SK-N-SH treated with all-trans-retinoic acid at 6 μM for 48 hours (cell line): ENCODE measurements at regions not wholly inside any gene's neighbourhood (a gene's known extent, or its start where the extent isn't known, plus 50 kb on each side); places are given as distances from the start of the nearest gene placed in this dataset.

Source experiments
- ATAC-seq: fragments of 200-7000 bp; cut with Tn5 transposase; 3 replicates; pipeline ENCODE4 v1.9.1; 2020; ENCODE audit warnings: mild to moderate bottlenecking, moderate library complexity
- ARNTL ChIP-seq: fragments of 450-650 bp; formaldehyde crosslinking; IDR thresholded peaks from 2 replicates; pipeline ENCODE4 v1.5.0; 2020; ENCODE audit warnings: low read depth, mild to moderate bottlenecking, moderate library complexity, borderline replicate concordance
- BACH2 ChIP-seq: fragments of 250-450 bp; sonication (Bioruptor Pico); IDR thresholded peaks from 2 replicates; pipeline ENCODE4 v1.9.0; 2021; ENCODE audit warnings: mild to moderate bottlenecking, borderline replicate concordance
- CSDC2 ChIP-seq: fragments of 250-450 bp; sonication (Bioruptor Pico); IDR thresholded peaks from 2 replicates; pipeline ENCODE4 v1.5.0; 2020; ENCODE audit warnings: mild to moderate bottlenecking, moderate library complexity
- ESRRG ChIP-seq: fragments of 250-450 bp; sonication (Bioruptor Pico); IDR thresholded peaks from 2 replicates; pipeline ENCODE4 v1.6.1; 2021; ENCODE audit warnings: mild to moderate bottlenecking
- ISL1 ChIP-seq: fragments of 250-450 bp; sonication (Bioruptor Pico); IDR thresholded peaks from 2 replicates; pipeline ENCODE4 v2.1.2; 2022; ENCODE audit warnings: mild to moderate bottlenecking, moderate library complexity
- OSR1 ChIP-seq: fragments of 250-450 bp; sonication (Bioruptor Pico); IDR thresholded peaks from 2 replicates; pipeline ENCODE4 v1.8.0; 2022; ENCODE audit warnings: moderate library complexity, mild to moderate bottlenecking, inconsistent platforms
- PPARA ChIP-seq: fragments of 250-450 bp; sonication (Bioruptor Pico); IDR thresholded peaks from 2 replicates; pipeline ENCODE4 v1.5.0; 2020; ENCODE audit warnings: mild to moderate bottlenecking, borderline replicate concordance
- RARB ChIP-seq: fragments of 250-450 bp; sonication (Bioruptor Pico); IDR thresholded peaks from 2 replicates; pipeline ENCODE4 v1.8.0; 2021; ENCODE audit warnings: mild to moderate bottlenecking, moderate library complexity
- SNAI2 ChIP-seq: fragments of 250-450 bp; sonication (Bioruptor Pico); IDR thresholded peaks from 2 replicates; pipeline ENCODE4 v1.5.0; 2020; ENCODE audit warnings: mild to moderate bottlenecking, moderate library complexity
- TCF4 ChIP-seq: fragments of 250-450 bp; sonication (Bioruptor Pico); IDR thresholded peaks from 2 replicates; pipeline ENCODE4 v1.8.0; 2021; ENCODE audit warnings: mild to moderate bottlenecking, moderate library complexity, borderline replicate concordance
- TOX ChIP-seq: fragments of 250-450 bp; sonication (Bioruptor Pico); IDR thresholded peaks from 2 replicates; pipeline ENCODE4 v1.8.0; 2021; ENCODE audit warnings: mild to moderate bottlenecking, moderate library complexity, borderline replicate concordance
- TSHZ2 ChIP-seq: fragments of 250-450 bp; sonication (Bioruptor Pico); IDR thresholded peaks from 2 replicates; pipeline ENCODE4 v1.5.0; 2020; ENCODE audit warnings: mild to moderate bottlenecking, moderate library complexity
- ZC3H10 ChIP-seq: fragments of 250-450 bp; sonication (Bioruptor Pico); IDR thresholded peaks from 2 replicates; pipeline ENCODE4 v1.5.1; 2021; ENCODE audit warnings: mild to moderate bottlenecking, moderate library complexity
- ZFP3 ChIP-seq: fragments of 250-450 bp; sonication (Bioruptor Pico); IDR thresholded peaks from 2 replicates; pipeline ENCODE4 v1.5.0; 2020; ENCODE audit warnings: mild to moderate bottlenecking, moderate library complexity
- ZFP30 ChIP-seq: fragments of 450-650 bp; formaldehyde crosslinking; IDR thresholded peaks from 2 replicates; pipeline ENCODE4 v1.5.0; 2022; ENCODE audit warnings: mild to moderate bottlenecking, moderate library complexity
- ZNF565 ChIP-seq: fragments of 450-650 bp; formaldehyde crosslinking; conservative IDR thresholded peaks from 2 replicates; pipeline ENCODE4 v1.5.0; 2020; ENCODE audit warnings: low read depth, mild to moderate bottlenecking, moderate library complexity
- ZNF70 ChIP-seq: fragments of 450-650 bp; formaldehyde crosslinking; IDR thresholded peaks from 2 replicates; pipeline ENCODE4 v1.5.0; 2020; ENCODE audit warnings: mild to moderate bottlenecking, moderate library complexity
- ZNF8 ChIP-seq: fragments of 450-650 bp; formaldehyde crosslinking; IDR thresholded peaks from 2 replicates; pipeline ENCODE4 v1.5.0; 2020; ENCODE audit warnings: mild to moderate bottlenecking, moderate library complexity
- TF ChIP-seq, protein P1 (sequence below): fragments of 250-450 bp; sonication (Bioruptor Pico); IDR thresholded peaks from 2 replicates; pipeline ENCODE4 v1.8.0; 2021; ENCODE audit warnings: low read depth, mild to moderate bottlenecking, moderate library complexity, borderline replicate concordance
- TF ChIP-seq, protein P2 (sequence below): fragments of 250-450 bp; sonication (Bioruptor Pico); IDR thresholded peaks from 2 replicates; pipeline ENCODE4 v1.5.1; 2020; ENCODE audit warnings: low read depth, mild to moderate bottlenecking, moderate library complexity
- TF ChIP-seq, protein P3 (sequence below): fragments of 250-450 bp; sonication (Bioruptor Pico); IDR thresholded peaks from 2 replicates; pipeline ENCODE4 v1.5.1; 2021; ENCODE audit warnings: mild to moderate bottlenecking, moderate library complexity
- TF ChIP-seq, protein P4 (sequence below): fragments of 250-450 bp; sonication (Bioruptor Pico); IDR thresholded peaks from 2 replicates; pipeline ENCODE4 v1.8.0; 2020; ENCODE audit warnings: mild to moderate bottlenecking, moderate library complexity, borderline replicate concordance

DNA sequence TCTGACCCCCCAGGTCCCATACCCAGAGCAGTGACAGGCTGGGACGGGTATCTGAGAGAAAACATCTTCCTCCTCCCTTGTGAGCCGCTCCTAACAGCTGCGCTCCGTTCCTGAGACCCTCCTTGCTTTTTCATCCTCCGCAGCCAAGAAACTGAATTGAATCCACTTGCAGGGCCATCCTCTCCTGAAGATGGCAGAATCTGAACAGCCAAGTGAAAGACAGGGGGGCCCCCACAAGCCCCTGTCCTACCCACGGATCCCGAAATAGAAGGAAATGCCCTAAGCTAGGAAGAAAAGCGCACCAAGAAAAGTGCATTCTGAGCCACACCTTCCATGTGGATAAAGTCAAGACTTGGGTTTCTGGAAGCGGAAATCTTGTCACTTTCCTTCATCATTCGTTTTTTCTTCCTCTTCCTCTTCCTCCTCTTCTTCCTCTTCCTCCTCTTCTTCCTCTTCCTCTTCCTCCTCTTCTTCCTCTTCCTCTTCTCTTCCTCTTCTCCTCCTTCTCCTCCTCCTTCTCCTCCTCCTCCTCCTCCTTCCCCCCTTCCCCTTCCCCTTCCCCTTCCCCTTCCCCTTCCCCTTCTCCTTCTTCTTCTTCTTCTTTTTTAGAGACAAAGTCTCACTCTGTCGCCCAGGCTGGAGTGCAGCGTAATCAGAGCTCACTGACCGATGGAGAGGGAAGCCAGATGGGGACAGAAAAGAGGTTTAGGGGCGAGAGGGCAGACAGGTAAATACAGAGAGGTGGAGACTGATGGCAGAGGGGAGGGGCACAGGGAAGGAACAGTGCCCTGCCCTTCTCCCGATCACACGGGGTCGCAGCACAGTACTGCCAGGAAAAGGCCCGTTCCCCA is 86.0 kb upstream of the WWC2 start:
- ATAC-seq, result no peak; the same call in 2 of the 3 replicates
- TF ChIP-seq ZNF8 (CRISPR knock-in tag), result no peak
- no peak for TF ChIP-seq ISL1
- TF ChIP-seq CSDC2, result no peak
- no peak for TF ChIP-seq ZC3H10
- TF ChIP-seq ESRRG, result no peak
- TF ChIP-seq TSHZ2 (CRISPR knock-in tag), result no peak
- TF ChIP-seq, protein P1, sequence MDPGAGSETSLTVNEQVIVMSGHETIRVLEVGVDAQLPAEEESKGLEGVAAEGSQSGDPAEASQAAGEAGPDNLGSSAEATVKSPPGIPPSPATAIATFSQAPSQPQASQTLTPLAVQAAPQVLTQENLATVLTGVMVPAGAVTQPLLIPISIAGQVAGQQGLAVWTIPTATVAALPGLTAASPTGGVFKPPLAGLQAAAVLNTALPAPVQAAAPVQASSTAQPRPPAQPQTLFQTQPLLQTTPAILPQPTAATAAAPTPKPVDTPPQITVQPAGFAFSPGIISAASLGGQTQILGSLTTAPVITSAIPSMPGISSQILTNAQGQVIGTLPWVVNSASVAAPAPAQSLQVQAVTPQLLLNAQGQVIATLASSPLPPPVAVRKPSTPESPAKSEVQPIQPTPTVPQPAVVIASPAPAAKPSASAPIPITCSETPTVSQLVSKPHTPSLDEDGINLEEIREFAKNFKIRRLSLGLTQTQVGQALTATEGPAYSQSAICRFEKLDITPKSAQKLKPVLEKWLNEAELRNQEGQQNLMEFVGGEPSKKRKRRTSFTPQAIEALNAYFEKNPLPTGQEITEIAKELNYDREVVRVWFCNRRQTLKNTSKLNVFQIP (CRISPR knock-in tag), result no peak
- no peak for TF ChIP-seq ZFP3
- TF ChIP-seq, protein P2, sequence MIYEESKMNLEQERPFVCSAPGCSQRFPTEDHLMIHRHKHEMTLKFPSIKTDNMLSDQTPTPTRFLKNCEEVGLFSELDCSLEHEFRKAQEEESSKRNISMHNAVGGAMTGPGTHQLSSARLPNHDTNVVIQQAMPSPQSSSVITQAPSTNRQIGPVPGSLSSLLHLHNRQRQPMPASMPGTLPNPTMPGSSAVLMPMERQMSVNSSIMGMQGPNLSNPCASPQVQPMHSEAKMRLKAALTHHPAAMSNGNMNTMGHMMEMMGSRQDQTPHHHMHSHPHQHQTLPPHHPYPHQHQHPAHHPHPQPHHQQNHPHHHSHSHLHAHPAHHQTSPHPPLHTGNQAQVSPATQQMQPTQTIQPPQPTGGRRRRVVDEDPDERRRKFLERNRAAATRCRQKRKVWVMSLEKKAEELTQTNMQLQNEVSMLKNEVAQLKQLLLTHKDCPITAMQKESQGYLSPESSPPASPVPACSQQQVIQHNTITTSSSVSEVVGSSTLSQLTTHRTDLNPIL (CRISPR knock-in tag), result no peak
- TF ChIP-seq SNAI2 (CRISPR knock-in tag), result no peak
- TF ChIP-seq ZFP30, result no peak
- TF ChIP-seq ZNF565 (CRISPR knock-in tag), result no peak
- TF ChIP-seq, protein P3, sequence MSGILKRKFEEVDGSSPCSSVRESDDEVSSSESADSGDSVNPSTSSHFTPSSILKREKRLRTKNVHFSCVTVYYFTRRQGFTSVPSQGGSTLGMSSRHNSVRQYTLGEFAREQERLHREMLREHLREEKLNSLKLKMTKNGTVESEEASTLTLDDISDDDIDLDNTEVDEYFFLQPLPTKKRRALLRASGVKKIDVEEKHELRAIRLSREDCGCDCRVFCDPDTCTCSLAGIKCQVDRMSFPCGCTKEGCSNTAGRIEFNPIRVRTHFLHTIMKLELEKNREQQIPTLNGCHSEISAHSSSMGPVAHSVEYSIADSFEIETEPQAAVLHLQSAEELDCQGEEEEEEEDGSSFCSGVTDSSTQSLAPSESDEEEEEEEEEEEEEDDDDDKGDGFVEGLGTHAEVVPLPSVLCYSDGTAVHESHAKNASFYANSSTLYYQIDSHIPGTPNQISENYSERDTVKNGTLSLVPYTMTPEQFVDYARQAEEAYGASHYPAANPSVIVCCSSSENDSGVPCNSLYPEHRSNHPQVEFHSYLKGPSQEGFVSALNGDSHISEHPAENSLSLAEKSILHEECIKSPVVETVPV (CRISPR knock-in tag), result no peak
- no peak for TF ChIP-seq ARNTL
- TF ChIP-seq, protein P4, sequence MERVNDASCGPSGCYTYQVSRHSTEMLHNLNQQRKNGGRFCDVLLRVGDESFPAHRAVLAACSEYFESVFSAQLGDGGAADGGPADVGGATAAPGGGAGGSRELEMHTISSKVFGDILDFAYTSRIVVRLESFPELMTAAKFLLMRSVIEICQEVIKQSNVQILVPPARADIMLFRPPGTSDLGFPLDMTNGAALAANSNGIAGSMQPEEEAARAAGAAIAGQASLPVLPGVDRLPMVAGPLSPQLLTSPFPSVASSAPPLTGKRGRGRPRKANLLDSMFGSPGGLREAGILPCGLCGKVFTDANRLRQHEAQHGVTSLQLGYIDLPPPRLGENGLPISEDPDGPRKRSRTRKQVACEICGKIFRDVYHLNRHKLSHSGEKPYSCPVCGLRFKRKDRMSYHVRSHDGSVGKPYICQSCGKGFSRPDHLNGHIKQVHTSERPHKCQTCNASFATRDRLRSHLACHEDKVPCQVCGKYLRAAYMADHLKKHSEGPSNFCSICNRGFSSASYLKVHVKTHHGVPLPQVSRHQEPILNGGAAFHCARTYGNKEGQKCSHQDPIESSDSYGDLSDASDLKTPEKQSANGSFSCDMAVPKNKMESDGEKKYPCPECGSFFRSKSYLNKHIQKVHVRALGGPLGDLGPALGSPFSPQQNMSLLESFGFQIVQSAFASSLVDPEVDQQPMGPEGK (CRISPR knock-in tag), result no peak
- no peak for TF ChIP-seq BACH2 (CRISPR knock-in tag)
- no peak for TF ChIP-seq TCF4
- TF ChIP-seq RARB (CRISPR knock-in tag), result no peak

- no peak for ATAC-seq
- TF ChIP-seq ZNF70 (CRISPR knock-in tag) (no peak), TCF4 (no peak), ZFP30 (no peak), ARNTL (no peak), OSR1 (CRISPR knock-in tag) (no peak), ZFP3 (no peak), TOX (no peak), ZNF8 (CRISPR knock-in tag) (no peak), PPARA (CRISPR knock-in tag) (no peak), ISL1 (no peak), CSDC2 (no peak), ESRRG (no peak)
- TF ChIP-seq, protein P4 (CRISPR knock-in tag), result no peak
- TF ChIP-seq, protein P3 (CRISPR knock-in tag), result no peak
- TF ChIP-seq, protein P2 (CRISPR knock-in tag), result no peak
- TF ChIP-seq, all 23 proteins: peak for 0
Observed at GRCh38 chr4:183011213-183011907, 87.7 kb upstream of the WWC2 start.
